ENCODE measurements at regions not wholly inside any gene's neighbourhood (a gene's known extent, or its start where the extent isn't known, plus 50 kb on each side); places are given as distances from the start of the nearest gene placed in this dataset.

- Histone ChIP-seq H3K27me3 (replicated peaks in 1 of 4; ENCODE audit: control extremely low read depth in 1 of 4, control insufficient read depth in 3 of 4, insufficient read depth in 4 of 4, low read length in 3 of 4) (no peaks in the 10 kb centered on the region), H4K20me1 (ENCODE audit: control insufficient read depth, insufficient read depth, low read length, poor library complexity, severe bottlenecking) (no peaks in the 10 kb centered on the region), H3K4me3 (ENCODE audit: control extremely low read depth in 1 of 5, extremely low read depth in 1 of 5, insufficient read depth in 1 of 5, low read depth in 2 of 5, low read length in 4 of 5) (no peak overlapping the region), H3K79me2 (ENCODE audit: control insufficient read depth, insufficient read depth, low read length) (no peaks in the 10 kb centered on the region), H3K4me2 (replicated peaks; ENCODE audit: low read depth, low read length, poor library complexity, severe bottlenecking) (no peak overlapping the region), H3K9me3 (ENCODE audit: control extremely low read depth in 1 of 3, control insufficient read depth in 2 of 3, insufficient read depth in 1 of 3, low read length in 2 of 3) (peaks cover 0 to 16% (median 13%) of the 10 kb centered on the region in 3 donors), H2AFZ (ENCODE audit: insufficient read depth, low read depth, low read length, poor library complexity, severe bottlenecking) (no peak overlapping the region), H3K9ac (ENCODE audit: low read length) (no peak overlapping the region), H3K36me3 (replicated peaks in 1 of 2; ENCODE audit: control extremely low read depth in 1 of 2, control insufficient read depth in 1 of 2, extremely low read depth in 1 of 2, insufficient read depth in 2 of 2, low read length in 1 of 2) (no peaks in the 10 kb centered on the region), H3K27ac (ENCODE audit: low read length in 2 of 2) (no peak overlapping the region), H3K4me1 (ENCODE audit: control insufficient read depth in 2 of 2, insufficient read depth in 2 of 2, low read length in 2 of 2) (no peaks in the 10 kb centered on the region)
- POLR2A ChIA-PET = no interaction called here
- no peak for TF ChIP-seq CTCF (IDR thresholded peaks at IDR 0.05)
- no peak for TF ChIP-seq EZH2 (IDR thresholded peaks at IDR 0.05; ENCODE audit: borderline replicate concordance, insufficient read depth, low read depth, low read length, poor library complexity, severe bottlenecking)
- Mint-ChIP-seq H3K4me3 (no peak overlapping the region), H3K4me1 (no peaks in the 10 kb centered on the region), H3K27me3 (no peaks in the 10 kb centered on the region), H3K27ac (no peak overlapping the region), H3K9me3 (ENCODE audit: insufficient read depth) (peaks cover 10% of the 10 kb centered on the region)
- CTCF ChIA-PET = no interaction called here
- DNase-seq (no peak), ATAC-seq (ENCODE audit: low read depth) (no peak)
- 100% methylated on average over 7 of the region's 11 CpGs for WGBS (ENCODE audit: insufficient coverage)
- intact Hi-C loops (cut with micrococcal nuclease) = no loop called here
These were observed 203.6 kb upstream of the TBX18 start for GRCh38 chr6:84967965-84968364.

GRCh38 chr6:84967389-84967788 is 203.0 kb upstream of the TBX18 start:
- TF ChIP-seq CTCF (IDR thresholded peaks at IDR 0.05) (no peak), EZH2 (IDR thresholded peaks at IDR 0.05; ENCODE audit: borderline replicate concordance, insufficient read depth, low read depth, low read length, poor library complexity, severe bottlenecking) (no peak)
- H3K27ac ChIP-seq (ENCODE audit: low read length in 2 of 2) = no peak overlapping the region
- no peak overlapping the region for H3K4me2 ChIP-seq (replicated peaks; ENCODE audit: low read depth, low read length, poor library complexity, severe bottlenecking)
- Mint-ChIP-seq H3K9me3 (ENCODE audit: insufficient read depth) (peaks cover 10% of the 10 kb centered on the region), H3K27me3 (no peaks in the 10 kb centered on the region), H3K27ac (no peak overlapping the region), H3K4me1 (no peaks in the 10 kb centered on the region), H3K4me3 (no peak overlapping the region)
- no peaks in the 10 kb centered on the region for H3K4me1 ChIP-seq (ENCODE audit: control insufficient read depth in 2 of 2, insufficient read depth in 2 of 2, low read length in 2 of 2)
- H3K9ac ChIP-seq (ENCODE audit: low read length) = no peak overlapping the region
- H3K4me3 ChIP-seq (ENCODE audit: control extremely low read depth in 1 of 5, extremely low read depth in 1 of 5, insufficient read depth in 1 of 5, low read depth in 2 of 5, low read length in 4 of 5) = no peak overlapping the region
- intact Hi-C loops (cut with micrococcal nuclease) = no loop called here
- H3K79me2 ChIP-seq (ENCODE audit: control insufficient read depth, insufficient read depth, low read length) = no peaks in the 10 kb centered on the region
- WGBS (ENCODE audit: insufficient coverage) = 75% methylated on average over 7 of the region's 7 CpGs
- POLR2A ChIA-PET = no interaction called here
- H3K36me3 ChIP-seq (replicated peaks in 1 of 2; ENCODE audit: control extremely low read depth in 1 of 2, control insufficient read depth in 1 of 2, extremely low read depth in 1 of 2, insufficient read depth in 2 of 2, low read length in 1 of 2) = no peaks in the 10 kb centered on the region
- ATAC-seq (ENCODE audit: low read depth) (no peak), DNase-seq (no peak)
- no peaks in the 10 kb centered on the region for H3K27me3 ChIP-seq (replicated peaks in 1 of 4; ENCODE audit: control extremely low read depth in 1 of 4, control insufficient read depth in 3 of 4, insufficient read depth in 4 of 4, low read length in 3 of 4)
- H2AFZ ChIP-seq (ENCODE audit: insufficient read depth, low read depth, low read length, poor library complexity, severe bottlenecking) = no peak overlapping the region
- H4K20me1 ChIP-seq (ENCODE audit: control insufficient read depth, insufficient read depth, low read length, poor library complexity, severe bottlenecking) = no peaks in the 10 kb centered on the region
- CTCF ChIA-PET = no interaction called here
- H3K9me3 ChIP-seq (ENCODE audit: control extremely low read depth in 1 of 3, control insufficient read depth in 2 of 3, insufficient read depth in 1 of 3, low read length in 2 of 3) = peaks cover 0 to 16% (median 13%) of the 10 kb centered on the region in 3 donors

All from B cell (primary cell).